ENCODE measurements at regions not wholly inside any gene's neighbourhood (a gene's known extent, or its start where the extent isn't known, plus 50 kb on each side); places are given as distances from the start of the nearest gene placed in this dataset.
"Not testable (repeated sequence)": the region's sequence is repeated elsewhere in the genome, so short reads cannot be mapped to it uniquely, and the experiment has no call there.

GRCh38 chr2:19089476-19089875, 268.9 kb downstream of the OSR1 start:
- not testable (repeated sequence) for DNase-seq

GRCh38 chr2:19086231-19086651, 272.2 kb downstream of the OSR1 start:
- no peak for DNase-seq

DNA sequence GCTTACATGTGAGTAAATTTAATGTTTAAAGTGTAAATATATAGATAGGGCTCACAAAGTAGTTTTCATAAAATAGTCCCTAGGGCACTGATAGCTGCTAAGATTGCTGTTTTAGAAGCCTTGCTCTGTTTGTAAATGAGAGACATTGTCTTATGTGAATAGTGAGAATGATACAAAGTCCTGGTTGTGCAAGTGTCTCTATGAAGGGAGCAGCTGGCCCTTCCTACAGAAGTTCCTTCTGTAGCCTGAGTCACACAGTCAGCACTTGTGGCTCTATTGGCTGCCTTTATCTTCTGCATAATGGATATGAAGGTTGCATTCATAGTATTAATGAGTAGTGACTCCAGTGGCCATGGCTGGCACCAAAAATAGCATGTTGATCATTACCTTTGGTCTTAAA, 279.7 kb downstream of the OSR1 start:
- DNase-seq = no peak

DNA sequence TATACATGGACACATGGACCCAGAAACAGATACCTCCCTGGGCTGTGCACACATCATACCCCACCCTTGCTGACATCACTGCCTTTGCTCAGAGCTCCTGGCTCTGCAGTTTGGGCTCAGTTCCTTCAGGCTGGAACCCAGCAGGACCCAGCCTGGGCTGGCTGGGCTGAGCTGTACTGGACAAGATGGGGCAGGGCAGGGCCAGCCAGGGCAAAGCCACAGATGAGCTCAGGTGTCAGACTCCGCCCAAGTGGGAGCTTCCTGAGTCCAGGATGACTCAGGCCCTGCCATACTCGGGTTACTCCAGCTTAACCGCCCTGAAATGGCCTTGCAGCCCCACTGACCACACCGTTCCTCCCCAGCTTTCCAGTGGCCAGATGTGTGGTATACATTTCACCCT, 284.9 kb downstream of the OSR1 start:
- no peak for DNase-seq

GRCh38 chr2:19072161-19072560, 286.3 kb downstream of the OSR1 start:
- DNase-seq = no peak

DNA sequence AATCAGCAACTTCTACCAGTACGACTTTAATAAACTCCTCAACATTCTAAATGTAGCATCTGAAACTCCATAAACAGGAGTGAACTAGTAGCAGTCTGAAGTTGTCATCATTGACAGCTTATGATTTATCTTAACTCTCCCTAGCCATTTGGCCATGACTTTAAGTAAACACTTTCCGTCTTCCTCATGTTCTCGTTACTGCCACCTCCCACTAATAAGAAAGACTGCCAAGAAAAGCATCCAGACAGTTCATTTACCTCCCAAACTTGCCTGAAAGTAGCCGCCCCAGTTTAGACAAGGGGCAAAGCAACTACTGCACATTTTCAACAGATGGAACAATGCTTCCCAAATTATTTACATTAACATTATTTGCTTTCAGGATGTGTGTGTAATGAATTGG, 287.5 kb downstream of the OSR1 start:
- no peak for DNase-seq

DNA sequence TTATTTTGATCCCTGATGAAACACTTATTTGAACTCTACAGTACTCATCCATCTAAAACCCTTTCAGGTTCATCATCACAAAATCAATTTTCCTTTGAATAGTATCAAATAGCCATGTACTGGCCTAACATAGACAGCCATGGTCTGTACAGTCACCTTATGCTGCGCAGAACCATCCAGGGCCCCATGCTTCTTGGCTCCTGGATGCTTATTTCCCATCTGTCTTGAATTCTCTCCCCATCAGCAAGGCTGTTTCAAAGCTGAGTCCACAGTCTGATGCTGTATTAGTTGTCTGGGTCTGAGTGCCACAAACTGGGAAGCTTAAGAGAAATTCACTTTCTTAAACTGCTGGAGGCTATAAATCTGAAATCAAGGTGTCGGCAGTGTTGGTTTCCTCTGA, 290.2 kb downstream of the OSR1 start:
- DNase-seq = no peak

- no peak for DNase-seq
Measured at GRCh38 chr2:19062370-19062769, 296.1 kb downstream of the OSR1 start.

GRCh38 chr2:19059076-19059475, 299.3 kb downstream of the OSR1 start:
- DNase-seq = no peak

GRCh38 chr2:19051203-19051831, 307.1 kb downstream of the OSR1 start:
- DNase-seq = no peak

- DNase-seq = no peak
Measured at GRCh38 chr2:19050354-19050753, 308.1 kb downstream of the OSR1 start.

- DNase-seq = no peak
Measured at GRCh38 chr2:19048593-19049266, 309.7 kb downstream of the OSR1 start.

- no peak for DNase-seq
Measured at GRCh38 chr2:19046986-19047780, 311.2 kb downstream of the OSR1 start.

- DNase-seq = no peak
Measured at GRCh38 chr2:19045151-19045550, 313.3 kb downstream of the OSR1 start.

GRCh38 chr2:19043893-19044292, 314.5 kb downstream of the OSR1 start:
- no peak for DNase-seq

- DNase-seq = no peak
Measured at GRCh38 chr2:19041434-19042041, 316.9 kb downstream of the OSR1 start.

DNA sequence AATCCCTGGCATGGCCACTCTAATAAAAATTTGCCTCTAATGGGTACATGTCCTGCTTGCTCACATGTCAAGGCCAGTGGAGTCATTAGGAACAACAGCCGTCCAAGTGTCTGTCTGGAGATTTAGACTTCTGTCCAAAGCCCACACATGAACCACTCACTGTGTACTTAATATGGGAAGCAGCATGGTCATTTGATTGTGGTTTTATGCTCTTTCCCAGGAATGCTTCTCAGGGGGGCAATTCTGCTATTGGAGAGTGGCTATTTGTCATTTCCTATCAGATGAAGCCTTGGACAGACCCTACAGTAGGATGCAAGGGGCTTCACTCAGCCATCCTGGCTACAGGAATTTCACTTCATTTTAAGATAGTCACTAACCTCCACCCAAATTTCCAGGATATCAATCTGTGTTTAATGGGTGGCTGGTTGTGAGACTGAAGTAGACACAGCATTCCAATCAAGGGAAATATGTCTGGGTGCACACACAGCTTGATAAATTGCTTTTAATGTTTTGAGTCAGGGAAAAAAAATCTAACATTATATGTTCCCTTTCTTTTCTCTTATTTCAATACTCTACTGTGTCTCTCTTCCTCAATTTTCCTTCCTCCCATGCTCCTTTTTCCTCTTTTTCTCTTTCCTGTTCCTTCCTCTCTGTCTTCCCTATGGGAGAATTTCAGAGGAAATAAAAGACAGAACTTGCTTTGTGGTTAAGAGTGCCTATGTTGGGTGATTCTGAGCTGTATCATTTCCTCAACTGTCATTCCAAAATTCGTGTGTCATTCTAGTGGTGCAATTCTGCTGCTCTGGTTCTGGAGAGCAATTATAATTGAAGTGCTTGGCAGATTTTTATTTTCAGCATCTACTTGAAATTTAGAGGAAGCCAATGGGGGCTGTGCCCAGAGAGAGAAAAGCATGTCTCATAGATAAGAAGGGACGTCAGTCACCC, 320.1 kb downstream of the OSR1 start:
- DNase-seq = peak; percentile 63

DNA sequence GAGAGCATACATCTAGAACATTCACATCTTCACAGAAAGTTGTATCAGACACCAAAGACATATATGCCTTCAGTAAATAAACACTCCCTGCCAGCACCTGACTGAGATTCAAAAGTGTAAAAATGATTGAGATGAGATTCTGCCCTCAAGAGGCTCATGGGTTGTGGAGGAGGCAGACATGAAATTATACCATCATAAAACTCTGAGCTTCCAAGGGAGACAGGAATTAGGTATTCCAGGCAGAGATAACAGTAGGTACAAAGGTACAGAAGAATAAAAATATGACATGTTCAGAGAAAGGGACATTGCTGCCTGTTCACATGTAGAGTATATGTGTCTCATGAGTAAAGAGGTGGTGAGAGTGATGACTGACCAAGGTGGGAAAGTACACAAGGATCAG, 322.3 kb downstream of the OSR1 start:
- no peak for DNase-seq

DNA sequence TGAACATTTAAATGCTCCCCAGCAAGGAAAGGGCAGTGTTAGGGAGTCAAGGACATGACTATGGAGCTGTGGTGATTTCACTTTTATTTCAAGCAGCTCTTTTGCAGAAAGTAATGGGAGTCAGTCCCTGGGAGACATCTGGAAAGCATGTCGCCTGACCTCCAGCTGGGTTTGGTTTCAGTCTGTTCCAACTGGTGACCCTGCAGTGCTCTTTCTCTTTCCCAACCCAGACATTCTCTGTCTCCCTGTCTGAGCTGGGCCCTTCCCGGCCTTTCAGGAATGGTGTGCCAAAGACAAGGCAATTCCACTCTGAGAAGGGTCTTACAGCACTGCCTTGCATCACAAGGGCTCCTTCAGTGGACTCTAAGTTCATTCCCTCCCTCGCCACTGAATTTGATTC, 323.2 kb downstream of the OSR1 start:
- DNase-seq = no peak

GRCh38 chr2:19033240-19033639, 325.2 kb downstream of the OSR1 start:
- DNase-seq = no peak

DNA sequence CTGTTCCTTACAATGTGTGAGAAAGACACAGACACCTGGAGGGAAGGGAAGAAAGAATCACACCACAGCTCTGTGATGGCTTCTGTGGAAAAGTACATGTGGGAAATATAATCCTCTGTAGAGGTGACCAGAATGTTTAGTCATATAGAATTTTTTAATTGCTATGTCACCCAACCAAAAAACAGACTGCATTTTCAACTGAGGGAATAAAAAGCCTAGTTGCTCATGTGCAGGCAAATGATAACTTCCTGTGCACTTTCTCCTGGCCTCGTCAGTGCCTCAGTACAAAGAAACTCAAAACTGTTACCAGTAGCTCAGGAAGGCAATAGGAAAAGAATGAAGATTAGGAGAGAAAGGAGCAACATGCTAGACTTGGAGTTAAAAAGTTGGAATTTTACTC, 326.8 kb downstream of the OSR1 start:
- DNase-seq = no peak

- no peak for DNase-seq
Measured at GRCh38 chr2:19029655-19030054, 328.8 kb downstream of the OSR1 start.

Measured in MV-4-11 (cell line).